GM21381 (cell line): ENCODE measurements at regions not wholly inside any gene's neighbourhood (a gene's known extent, or its start where the extent isn't known, plus 50 kb on each side); places are given as distances from the start of the nearest gene placed in this dataset.

Experiments
- ATAC-seq: cut with Tn5 transposase; IDR thresholded peaks from one replicate; pipeline ENCODE4 v1.9.1; 2021; ENCODE audit warnings: mild to moderate bottlenecking, moderate library complexity; ENCODE audit not compliant: unreplicated experiment

DNA sequence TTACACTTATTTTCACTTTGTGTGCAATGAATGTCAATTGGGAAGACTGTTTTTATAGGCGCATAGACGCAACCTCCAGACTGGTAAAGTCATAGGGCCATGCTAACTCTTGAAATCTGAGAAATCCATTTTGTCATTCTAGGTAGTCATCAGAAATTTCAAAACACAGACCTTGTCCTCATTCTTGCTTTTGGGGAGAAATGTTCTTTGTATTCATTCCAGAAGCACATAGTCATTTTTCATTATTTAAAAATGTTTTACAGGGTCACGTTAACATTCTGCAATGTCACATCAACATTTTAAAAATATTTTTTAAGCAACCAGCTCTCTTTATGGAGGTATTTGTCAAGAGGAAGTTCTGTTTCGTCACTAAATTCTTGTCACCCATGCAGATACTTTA lies 898.4 kb downstream of the PDCD6IP start:
- ATAC-seq: no peak

DNA sequence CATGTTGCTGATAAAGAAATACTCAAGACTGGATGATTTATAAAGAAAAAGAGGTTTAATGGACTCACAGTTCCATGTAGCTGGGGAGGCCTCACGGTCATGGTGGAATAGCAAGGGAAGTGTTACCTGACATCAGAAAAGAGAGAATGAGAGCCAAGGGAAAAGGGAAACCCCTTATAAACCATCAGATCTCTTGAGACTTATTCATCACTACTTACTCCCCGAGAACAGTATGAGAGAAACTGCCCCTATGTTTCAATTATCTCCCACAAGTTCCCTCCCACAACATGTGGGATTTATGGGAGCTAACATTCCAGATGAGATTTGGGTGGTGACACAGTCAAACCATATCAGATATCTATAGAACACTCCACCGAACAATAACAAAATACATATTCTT lies 904.6 kb downstream of the PDCD6IP start:
- ATAC-seq: no peak

DNA sequence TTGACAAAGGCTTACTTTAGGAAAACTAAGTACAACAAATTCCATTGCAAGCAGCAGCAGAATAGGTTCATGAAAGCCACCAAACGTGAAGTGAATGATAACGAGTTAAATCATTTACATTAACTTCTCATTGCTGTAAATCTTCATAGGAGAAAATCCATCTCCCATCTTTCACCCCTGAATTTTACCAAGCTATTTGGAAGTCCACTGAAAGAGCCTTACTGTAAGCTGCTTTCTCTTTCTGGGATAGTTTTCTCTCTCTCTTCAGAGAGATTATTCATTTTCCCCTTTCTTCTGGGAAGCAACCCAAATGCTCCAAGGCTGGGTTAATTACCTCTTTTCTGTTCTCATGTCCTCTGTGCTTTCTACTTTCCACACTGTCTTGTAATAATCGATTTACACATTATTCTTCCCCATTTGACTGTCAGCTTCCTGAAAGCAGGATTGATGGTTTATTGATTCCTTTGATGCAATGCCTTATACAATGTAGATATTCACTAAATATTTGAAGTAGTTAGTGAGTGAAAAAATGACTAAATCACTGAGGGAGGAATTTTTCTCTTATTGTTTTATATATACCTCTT lies 914.3 kb upstream of the ARPP21 start:
- no peak for ATAC-seq

DNA sequence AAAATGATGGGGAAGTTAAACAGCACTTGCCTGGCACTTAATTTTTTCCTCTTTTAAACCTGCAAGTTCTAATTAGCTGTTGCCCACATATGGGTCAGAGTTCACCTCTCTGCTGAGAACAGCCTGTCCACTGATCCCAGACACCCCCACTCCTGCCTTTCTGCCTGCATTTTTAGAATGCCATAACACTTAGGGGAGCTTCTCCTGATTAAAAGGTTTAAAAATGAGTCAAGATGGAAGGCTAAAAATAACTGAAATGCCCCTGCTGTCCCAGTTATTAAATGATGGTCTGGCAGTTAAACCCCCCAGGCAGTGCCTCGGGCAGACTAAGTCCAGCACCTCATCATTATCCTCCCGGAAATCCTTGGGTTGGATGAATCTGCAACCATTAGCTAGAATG lies 913.6 kb upstream of the ARPP21 start:
- no peak for ATAC-seq

DNA sequence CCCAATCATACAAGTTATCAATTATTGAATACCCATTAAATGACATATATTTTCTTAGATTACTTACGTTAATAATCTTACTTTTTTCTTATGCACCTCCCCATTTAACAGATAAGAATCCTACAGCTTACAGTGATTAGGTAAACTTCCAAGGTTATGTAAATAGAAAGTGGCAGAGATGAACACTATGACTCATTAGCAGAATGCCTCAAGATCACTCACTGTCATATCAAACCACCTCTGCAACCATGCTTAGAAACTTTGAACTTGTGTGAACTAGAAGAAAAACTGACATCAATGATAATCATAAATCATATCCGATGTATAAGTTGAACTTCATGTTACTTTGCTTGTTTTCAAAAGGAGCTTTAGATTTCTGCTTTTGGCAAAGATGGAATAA lies 911.6 kb upstream of the ARPP21 start:
- ATAC-seq: no peak

DNA sequence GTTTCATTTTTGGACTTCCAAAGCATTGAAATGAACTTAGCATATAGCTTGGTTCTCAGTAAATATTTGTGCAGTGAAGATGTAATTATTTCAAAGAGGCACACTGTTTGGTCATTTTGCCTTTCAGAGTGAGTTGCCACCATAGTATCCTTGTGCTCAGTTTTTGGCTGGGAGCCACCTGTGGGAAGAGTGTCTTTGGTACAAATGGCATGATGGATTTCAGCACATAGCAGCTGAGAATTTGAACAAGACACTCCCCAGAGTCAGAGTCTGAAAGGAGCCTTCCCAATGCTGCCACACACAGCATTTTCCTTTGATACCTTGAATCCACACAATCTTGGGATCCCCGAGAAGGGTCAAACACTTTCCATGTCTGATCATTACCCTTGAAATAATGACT lies 897.2 kb upstream of the ARPP21 start:
- no peak for ATAC-seq

DNA sequence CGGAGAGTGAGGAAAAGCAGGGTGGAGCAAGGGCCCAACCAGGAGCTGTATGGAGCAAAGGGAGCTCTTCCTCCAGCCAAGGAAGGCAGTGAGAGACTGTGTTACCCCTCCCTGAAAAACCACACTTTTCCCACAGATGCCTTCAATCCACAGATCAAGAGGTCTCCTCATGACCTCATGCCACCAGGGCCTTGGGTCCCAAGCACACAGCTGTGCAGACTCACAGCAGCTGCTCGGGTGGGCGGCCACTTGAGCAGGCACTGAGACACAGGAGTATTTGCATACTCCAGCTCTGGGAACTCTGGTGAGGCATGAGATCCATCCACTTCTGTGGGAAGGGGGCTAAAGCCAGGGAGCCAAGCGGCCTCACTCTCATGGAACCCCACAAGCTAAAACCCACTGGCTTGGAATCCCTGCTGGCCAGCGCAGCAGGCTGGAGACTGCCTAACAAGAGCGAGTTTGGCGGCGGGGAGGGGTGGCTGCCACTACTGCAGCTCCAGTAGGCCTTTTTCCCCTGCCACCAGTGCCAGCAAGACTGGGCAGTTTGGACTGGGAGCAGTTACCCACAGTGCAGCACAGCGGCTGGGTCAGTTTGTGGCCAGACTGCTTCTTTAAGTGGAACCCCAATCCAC lies 880.6 kb upstream of the ARPP21 start:
- no peak for ATAC-seq

DNA sequence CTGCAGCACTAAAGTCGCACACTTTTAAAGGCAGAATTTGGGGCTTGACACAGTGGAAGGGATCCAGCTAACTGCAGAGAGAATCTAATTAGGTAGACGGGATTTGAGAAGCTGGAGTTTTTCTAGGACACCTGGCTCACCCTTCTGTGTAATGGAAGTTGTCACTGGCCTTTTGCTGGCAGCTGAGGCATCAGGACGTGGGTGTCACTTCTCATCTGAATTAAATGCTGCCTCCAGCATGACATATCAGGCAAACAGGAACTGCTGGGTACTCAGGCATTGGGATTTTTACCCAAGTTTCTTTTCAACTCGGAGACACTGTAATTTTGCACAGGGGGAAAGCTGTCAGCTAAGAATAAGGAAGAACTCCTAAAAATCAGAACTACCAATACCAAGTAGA lies 861.9 kb upstream of the ARPP21 start:
- no peak for ATAC-seq

DNA sequence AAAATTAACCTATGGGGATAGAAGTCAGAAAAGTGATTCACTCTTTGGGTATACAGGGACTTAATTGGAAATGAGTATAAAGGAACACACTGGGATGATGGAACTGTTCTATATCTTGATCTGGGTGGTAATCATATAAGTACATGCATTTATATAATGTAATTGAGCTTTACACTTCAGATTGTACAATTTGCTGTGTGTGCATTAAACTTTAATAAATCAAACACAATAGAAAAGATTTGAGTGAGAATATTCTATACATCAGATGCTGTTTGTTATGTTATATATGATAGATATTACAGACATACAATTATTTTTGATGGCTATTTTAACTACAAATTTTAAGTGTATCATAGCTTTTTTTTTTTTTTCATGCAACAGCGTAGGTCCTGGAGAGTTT lies 860.2 kb upstream of the ARPP21 start:
- ATAC-seq: no peak

DNA sequence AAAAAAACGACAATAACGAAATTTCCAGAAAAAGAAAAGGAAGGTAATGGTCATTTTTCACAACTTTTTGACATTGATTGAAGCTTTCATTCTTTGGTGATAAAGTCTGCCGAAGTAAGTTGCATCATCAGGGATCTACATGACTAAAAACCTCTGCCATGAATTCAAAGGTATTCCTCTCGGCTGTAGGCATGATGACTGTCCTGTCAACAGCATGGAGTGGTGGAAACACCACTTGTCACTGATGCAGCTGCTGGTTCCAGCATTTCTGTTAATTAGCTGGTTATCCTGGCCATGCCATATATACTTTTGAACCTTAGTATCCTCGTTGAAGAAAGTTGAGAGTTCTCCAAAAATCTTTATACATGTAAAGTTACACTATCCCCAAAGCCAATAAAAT lies 859.0 kb upstream of the ARPP21 start:
- ATAC-seq: no peak

DNA sequence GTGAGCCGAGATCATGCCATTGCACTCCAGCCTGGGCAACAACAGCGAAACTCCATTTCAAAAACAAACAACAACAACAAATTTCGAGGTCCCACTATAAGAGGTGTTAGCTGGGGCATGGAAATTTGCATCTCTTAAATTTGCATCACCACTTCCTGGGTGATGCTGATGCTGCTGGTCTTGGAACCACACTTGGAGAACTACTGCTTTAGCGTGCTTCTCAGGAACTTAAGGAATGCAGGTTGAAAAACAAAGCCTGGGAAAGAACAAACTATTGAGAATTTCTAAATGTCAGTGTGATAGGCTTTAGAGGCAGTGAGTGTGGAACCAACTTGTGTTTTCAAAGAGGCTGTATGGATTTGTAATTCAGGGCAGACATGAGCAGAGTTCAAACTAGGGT lies 858.4 kb upstream of the ARPP21 start:
- ATAC-seq: no peak

DNA sequence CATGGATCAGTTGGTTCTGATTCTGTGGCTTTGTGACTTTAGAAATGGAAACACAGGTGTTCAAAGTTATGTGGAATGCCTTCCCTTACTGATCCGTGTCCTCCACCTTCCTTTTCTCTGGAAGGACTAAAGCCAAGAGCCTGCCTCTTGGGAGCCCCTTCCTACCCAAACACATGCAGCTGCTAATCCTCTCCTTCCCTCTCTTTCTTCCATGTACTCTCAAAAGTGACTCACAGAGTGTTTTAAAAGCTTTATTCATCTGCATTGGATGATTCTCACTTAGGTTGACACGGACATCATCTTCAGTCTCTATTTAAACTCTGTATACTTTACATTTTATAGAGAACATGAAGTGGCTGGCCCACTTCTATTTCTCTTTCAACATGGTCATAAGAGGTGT lies 856.5 kb upstream of the ARPP21 start:
- no peak for ATAC-seq

DNA sequence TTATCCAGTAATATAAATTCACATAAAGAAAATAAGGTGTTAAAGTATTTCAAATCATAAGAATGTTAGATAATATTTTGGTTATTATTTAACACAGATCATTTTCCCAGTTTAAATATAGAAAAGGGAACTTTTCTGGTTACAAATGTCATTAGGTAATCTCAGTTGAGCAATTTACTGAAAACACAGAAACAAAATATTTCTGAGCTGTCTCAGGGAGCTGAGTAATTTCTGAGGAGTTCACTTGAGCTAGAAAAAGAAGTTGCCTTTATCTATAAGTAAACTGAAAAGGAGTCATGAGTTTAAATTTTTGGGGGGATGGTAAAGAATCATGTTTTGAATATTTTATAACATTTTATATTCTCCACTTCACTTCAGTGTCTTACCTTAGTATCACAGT lies 855.4 kb upstream of the ARPP21 start:
- no peak for ATAC-seq

DNA sequence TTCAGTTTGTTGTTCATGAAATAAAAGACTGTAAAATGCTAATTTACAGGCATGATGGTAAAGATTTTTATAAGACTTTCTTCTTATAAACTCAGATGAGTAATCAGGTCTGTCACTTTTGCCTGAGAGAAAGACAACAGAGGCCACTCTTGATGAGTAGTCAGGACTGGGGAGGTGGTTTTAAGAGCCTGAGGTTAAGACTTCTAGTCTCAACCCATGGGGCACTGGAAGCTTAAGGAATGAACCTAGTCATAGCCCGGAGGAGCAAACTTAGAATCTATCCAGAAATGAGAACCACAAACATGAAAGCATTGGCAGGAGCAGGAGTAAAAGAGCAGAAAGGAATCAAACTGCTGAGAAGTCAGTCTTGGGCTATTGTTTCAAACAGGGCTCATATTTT lies 846.3 kb upstream of the ARPP21 start:
- no peak for ATAC-seq

DNA sequence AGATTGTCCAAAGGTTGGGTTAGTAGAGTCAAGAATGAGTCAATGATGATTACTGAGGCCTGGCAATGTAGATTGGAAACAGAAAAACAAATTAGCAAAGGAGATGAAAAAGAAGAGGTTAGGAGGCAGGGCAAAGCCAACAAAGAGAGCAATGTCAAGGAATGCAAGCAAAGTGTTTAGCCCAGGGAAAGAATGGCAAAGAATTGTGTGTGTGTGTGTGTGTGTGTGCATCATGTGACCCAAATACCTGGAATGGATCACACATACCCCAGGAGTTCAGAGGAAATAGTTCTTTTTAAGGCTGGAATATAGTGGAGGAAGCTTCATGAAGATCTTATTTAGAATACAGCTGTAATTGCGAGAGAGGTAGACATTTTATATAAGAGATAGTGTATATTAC lies 831.7 kb upstream of the ARPP21 start:
- no peak for ATAC-seq

DNA sequence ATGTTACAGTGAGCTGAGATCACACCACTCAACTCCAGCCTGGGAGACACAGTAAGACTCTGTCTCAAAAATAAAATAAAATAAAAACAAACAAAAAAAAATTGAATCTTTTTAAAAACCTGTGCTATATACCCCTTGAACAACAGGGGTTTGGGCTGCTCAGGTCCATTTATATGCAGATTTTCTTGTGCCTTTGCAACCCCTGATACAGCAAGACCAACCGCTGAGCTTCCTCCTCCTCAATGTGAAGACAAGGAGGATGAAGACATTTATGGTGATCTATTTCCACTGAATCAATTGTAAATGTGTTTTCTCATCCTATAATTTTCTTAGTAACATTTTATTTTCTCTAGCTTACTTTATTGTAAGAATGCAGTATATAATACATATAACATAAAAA lies 831.0 kb upstream of the ARPP21 start:
- ATAC-seq: no peak

DNA sequence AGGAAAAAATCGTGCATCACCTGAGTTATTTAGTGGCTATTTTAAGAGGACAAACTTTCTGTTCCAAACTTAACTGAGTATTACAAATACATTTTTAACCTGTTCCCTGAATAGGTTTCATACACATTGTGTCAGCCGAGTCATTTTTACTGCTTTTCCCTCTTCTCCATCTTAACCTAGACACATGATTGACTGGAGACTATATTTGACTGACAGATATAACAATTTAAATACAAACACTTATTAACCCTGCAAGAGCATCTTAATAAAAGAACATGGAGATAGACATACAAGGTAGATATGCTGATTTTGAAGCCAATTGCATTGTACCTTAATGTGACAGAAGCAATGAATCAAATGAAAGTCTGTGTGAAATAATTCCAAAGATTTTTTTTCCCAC lies 810.5 kb upstream of the ARPP21 start:
- ATAC-seq: no peak

DNA sequence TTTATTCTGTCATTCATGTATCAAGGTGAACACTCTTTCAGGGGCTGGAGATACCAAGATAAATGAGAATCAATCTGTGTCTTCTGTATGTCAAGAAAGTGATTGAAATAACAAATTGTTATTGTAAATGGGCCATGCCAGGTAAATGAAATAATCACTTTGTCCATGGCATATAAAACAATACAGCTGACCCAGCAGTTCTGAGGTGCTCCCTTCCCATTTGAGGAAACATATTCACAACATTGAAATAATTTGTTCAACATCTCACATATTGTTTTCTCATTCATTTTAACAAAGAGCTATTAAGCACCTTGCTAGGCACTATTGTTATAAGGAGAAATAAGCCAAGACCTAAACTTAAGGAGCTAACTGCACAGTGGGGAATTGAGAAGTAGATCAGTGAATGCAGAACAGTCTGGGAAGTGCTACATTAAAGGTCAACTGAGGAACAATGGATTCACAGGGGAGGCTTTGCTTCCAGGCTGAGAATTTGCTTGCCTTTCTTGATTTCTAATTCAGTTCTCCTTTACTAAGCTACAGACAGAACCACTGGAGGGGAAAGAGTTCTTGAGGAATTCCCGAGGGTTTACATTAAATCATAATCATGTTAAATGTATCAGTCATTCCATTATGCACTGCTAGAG lies 806.3 kb upstream of the ARPP21 start:
- no peak for ATAC-seq

DNA sequence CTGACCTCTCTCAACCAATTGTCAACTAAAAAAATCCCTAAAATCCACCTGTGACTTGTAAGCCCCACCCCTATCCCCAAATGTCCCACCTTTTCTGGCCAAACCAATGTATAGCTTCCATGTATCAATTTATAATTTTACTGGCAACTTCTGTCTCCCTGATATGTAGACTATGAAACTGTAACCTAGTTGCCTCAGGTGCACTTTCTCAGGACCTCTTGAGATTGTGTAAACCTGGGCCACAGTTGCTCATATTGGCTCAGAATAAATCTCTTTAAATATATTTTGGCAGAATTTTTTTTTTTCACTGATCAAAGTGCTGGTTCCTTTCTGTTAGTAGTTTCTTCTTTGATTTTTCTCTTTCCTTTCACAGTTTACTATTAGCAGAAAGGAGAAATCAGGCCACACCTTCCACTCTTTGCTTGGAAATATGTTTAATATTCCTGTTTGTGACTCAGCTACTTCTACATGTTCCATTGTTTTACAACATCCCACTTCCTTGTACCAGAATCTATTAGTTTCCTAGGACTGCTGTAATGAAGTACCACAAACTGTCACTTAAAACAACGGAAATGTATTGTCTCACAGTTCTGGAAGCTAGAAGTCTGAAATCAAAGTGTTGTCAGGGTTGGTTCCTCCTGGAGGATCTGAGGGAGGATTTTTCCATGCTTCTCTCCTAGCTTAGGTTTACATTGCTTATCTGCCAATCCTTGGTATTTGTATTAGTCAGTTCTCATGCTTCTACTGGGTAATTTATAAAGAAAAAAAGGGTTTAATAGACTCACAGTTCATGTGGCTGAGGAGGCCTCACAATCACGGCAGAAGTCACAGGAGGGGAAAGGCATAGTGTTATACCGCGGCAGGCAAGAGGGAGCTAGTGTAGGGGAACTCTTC lies 801.2 kb upstream of the ARPP21 start:
- ATAC-seq: no peak

DNA sequence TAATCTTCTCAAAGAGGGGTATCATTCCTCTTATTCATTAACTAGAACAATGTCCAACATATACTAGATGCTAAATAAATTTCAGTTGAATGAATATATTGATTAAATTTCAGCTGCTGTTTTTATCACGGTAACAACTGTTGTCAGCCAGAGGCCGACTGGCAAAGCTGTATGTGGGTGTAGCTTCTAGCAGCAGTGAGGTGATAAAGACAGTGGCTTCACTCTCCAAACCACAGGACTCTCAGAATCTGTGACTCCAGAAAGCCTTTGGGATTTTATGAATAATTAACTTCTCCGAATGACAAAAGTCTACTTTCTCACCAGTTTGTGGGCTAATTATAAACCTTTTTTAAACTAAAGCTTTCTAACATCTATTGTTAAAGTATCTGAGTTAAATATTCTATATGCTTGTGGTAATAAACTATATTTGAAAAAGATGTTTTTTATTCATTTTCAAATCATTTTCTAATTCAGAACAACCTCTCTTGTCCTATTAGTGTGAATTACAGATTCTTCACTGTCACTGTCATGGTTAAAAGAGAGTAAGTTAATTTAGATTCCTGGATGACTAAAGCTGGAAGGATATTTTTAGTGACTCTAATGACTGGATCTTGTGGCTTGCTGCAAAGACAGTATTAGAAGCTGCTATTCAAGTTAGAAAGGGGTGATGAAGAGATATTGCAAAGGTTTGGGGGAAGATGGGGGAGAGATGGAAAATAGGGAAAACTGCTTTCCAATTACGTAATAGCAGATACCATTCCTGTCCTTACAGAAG lies 796.4 kb upstream of the ARPP21 start:
- no peak for ATAC-seq

DNA sequence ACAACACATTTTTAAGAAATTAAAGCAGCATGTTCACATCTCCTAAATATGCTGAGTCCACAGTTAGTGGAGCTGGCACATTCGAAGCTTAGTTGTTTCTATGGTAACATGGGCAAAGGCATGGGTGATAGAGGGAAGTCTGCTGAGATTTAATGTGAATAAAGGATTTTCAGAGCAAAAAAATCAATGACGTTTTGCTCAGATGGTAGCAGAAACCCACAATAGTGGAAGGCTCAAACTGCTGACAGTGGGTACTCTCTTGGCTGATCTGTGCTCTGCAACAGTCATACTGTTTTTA lies 795.1 kb upstream of the ARPP21 start:
- ATAC-seq: no peak
